SU-DHL-6 (cell line): ENCODE measurements at regions not wholly inside any gene's neighbourhood (a gene's known extent, or its start where the extent isn't known, plus 50 kb on each side); places are given as distances from the start of the nearest gene placed in this dataset.

ENCODE experiments used
- CTCF ChIP-seq: fragments of 200-600 bp; sonication (generic); IDR thresholded peaks from one replicate; pipeline ENCODE4 v1.5.1; 2017; ENCODE audit warnings: antibody characterized with exemption, mild to moderate bottlenecking, low read length, moderate library complexity; ENCODE audit not compliant: insufficient read depth, poor library complexity, severe bottlenecking
- EZH2phosphoT487 ChIP-seq: fragments of 200-600 bp; sonication (generic), shearing (Covaris generic); conservative IDR thresholded peaks from 2 replicates; pipeline ENCODE4 v1.6.1; 2018; ENCODE audit warnings: mild to moderate bottlenecking, antibody characterized with exemption, low read length, moderate library complexity, mixed read lengths

DNA sequence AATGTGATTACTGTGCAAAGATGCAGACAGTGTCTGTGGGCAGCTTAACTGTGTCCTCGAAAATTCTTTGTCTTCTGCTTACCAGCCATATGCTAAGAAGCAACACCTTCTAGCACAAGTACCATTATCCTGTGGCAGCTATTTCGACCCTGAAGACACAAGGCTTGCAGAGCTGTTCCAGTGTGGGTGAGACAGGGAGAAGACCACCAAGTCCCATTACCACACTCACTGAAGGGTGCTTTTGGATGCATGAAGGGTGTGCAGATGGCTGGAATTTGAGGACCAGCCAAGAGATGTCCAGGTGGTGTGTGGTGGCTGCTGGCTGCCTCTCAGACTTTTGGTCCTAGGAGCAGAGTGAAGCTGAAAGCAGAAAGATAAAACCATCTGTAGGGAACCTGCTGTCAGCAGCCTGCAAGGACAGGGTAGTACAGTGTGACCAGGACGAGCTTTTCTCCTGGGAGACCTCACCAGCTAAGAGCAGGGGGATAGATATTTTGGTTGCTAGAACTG is 161.8 kb downstream of the ICE1 start:
- no peak for TF ChIP-seq CTCF
- no peak for TF ChIP-seq EZH2phosphoT487
